Adrenal gland (tissue), 5 donors: ENCODE measurements at regions not wholly inside any gene's neighbourhood (a gene's known extent, or its start where the extent isn't known, plus 50 kb on each side); places are given as distances from the start of the nearest gene placed in this dataset.

ENCODE experiments used
- CTCF ChIP-seq, 6 experiments: fragments of 450-650 bp in 4 of 6; fragments of 200-600 bp in 2 of 6; sonication (generic) in 1 of 6; IDR thresholded peaks; 1 replicate in 5 of 6; 2 replicates in 1 of 6; pipeline versions ENCODE4 v1.5.1 to v1.8.0; 2016 to 2021; ENCODE audit warnings: antibody characterized with exemption in 6 of 6, mild to moderate bottlenecking in 2 of 6, moderate library complexity in 1 of 6
- POLR2A ChIP-seq, 2 donors: fragments of 450-650 bp; IDR thresholded peaks; one replicate each; pipeline ENCODE4 v1.6.1; 2017; ENCODE audit warnings: antibody characterized with exemption in 2 of 2, mild to moderate bottlenecking in 2 of 2, moderate library complexity in 1 of 2
- donor health status: DM: no; HTN: no; CAD: no.

GRCh38 chr1:30488324-30488913 lies 235.0 kb downstream of the MATN1 start:
- TF ChIP-seq CTCF (IDR thresholded peaks at IDR 0.05) (no peak), POLR2A (IDR thresholded peaks at IDR 0.05) (no peak)
